UCSD-AML1 (cell line): ENCODE measurements at regions not wholly inside any gene's neighbourhood (a gene's known extent, or its start where the extent isn't known, plus 50 kb on each side); places are given as distances from the start of the nearest gene placed in this dataset.
"Not testable (repeated sequence)": the region's sequence is repeated elsewhere in the genome, so short reads cannot be mapped to it uniquely, and the experiment has no call there.

ENCODE experiments used
- DNase-seq: peaks from one replicate; lab custom pipeline; 2025; ENCODE audit not compliant: unreplicated experiment; lab: John Stamatoyannopoulos, UW

DNA sequence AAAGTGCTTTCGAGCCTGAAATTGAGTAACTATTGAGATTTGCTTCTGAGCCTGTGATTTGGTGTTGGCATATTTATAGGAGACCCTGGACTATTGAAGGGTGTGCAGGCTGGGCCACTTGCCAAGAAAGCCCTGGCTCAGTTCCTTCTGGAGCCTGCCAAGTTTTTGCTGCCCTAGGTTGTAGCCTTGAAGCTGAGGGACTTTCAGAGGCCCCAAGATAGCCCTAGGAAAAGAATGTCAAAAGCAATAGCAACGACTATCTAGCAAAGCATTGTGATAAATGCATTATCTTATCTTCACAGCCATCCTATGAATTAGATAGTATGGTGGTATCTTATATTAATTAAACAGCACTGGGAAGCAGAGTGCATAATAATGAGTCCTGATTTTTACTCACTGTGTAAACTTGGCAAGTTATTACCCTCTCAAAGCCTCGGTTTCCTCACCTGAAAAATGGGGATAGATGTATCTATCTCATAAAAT, 473.7 kb upstream of the PODXL start:
- DNase-seq = no peak

DNA sequence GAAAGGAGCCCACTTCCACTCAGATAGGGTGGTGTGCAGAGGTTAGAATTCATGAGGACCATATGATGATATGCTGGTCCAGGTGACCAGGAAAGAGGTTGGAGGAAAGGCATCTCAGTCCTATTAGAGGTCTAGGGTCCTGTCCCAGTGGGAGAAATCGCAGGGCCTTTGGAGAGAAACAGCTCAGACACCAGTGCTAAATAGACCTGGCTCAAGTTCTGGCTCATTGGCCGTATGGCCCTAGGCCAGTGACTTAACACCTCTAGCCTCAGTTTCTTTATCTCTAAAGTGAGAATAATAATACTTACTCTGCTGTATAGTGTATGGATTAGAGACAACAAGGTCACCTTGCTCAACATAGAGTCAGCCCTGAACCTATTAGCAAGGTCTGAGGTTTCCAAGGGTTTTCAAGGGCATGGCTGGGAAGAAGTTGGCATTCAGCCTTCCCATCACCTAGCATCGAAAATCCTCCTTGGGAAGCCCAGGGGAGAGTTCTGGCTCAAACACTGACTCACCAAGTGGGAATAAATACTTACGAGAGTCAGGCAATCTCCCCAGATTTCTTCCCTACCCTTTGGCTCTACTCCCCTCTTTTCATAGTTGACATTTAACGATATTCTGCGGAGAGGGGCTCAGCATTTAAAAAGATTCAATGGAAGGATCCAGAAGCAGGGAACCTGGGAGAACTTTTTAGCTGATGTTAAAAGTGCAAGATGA, 473.1 kb upstream of the PODXL start:
- DNase-seq = no peak

DNA sequence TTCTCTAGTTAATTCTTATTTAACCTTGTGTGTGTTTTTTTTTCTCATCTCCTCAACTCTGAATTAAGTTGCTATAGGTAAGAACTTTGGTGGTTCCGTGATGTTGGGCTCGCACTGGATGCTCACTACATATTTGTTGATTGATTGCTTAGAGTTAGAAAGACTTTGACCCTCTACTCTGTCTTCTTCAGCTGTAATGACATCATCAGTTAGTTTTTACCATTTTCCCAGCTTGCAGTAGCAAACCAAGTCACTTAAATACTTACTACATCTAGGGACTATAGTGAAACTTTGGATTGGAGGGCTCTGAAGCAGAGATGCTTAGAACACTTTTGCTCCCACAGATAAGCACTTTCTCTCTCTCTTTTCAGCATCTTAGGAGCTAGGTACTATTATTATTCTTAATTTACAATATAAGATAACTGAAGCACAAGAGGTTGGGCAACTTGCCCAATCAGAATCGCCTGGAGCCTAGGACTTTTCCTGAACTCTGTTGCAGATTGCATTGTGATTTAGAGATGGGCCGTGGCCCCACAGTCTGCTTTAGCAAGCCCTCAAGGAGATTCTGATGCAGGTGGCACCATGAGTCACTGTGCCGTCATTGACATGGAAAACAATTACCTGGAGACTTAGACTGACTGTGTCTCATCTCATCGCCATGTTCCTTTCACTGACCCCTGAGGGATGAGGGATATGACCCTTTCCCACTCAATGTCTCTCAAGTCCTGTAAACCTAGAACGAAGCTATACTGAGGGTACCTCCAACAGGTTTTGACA, 471.9 kb upstream of the PODXL start:
- no peak for DNase-seq

DNA sequence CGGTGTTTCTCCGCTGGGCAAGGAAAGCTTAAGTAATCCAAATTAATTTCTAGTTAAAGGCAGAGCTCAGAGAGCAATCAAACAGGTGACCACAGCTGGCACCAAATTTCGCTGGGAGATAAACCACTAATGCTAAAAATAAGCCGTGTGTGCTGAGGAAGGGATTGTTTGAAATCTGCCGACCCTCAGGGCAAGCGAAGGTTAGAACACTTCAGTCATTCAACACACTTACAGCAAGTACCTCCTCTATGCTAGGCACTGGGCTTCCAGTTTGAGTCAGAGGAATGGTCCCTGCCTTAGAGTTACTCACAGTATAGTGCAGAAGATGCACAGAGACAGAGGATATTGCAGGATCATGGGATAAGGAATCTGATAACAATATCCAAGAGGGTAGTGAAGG, 467.9 kb upstream of the PODXL start:
- DNase-seq = no peak

DNA sequence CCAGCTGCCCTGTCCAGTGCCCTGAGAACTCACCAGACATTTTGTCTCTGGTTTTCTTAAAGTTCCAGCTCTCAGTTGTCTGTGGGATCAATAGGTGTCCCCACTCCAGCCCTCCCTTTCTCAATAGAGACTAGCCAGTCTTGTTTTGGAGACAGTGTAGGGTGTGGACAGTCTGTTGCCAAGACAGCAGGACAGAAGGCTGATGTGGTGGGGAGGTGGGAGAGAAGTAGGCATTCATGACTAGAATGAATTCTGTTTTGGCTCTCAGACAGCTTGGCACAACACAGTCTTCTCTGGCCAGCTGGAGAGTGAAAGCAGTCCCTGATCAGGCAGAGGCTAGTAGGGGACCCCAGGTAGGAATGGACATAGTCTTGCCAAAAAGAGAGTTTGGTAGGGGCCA, 467.0 kb upstream of the PODXL start:
- DNase-seq = no peak

DNA sequence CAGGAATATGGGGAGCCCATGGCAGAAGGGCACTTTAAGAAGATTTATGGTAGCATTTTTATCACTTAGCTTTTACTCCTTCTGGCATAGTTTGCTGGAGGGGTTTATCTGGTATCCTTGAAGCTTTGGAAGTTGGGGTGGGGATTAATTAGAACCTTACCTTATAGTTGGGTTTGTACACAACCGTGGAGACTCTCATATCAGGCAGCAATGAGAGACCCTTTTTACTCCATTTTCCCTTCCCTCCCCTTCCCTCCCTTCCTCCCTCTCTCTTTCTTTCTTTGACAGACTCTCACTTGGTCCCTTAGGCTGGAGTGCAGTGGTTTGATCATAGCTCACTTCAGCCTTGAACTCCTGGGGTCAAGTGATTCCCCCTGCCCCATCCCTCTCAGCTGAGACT, 465.8 kb upstream of the PODXL start:
- no peak for DNase-seq

DNA sequence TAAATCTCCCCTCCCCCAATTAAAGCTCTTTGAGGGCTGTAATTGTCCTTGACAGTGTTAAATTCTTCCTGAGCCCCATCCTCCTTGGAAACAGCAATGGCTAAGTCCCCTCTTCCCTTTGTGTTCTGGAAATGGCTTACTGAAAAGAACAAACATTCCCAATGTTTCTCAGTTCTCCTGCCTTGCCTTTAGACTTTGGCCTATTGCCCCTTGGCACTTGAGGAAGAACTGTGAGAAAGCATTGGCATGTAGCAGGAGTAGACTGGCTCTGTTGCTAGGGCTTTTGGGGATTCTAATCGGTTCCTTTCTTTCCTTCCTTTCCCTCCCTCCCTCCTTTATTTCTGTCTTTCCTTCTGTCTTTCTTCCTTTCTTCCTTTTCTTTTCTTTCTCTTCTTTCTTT, 463.3 kb upstream of the PODXL start:
- DNase-seq = no peak

DNA sequence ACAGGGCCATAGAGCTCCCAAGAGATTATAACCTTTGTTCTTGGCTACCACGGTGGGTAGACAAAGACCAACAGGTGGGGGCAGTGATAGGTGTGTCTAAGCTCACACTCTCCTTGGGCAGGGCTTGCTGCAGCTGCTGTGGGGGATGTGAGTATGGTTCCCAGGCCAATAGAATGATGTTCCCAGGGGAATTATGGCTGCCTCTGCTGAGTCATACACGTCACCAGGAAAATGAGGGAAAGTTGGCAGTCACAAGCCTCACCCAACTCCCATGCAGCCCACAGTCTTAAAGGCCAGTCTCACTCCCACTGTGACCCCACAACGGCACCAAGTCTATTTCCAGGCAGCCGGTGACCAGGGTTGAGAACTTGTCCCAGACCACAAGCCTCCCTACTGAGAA, 453.4 kb upstream of the PODXL start:
- DNase-seq = no peak

DNA sequence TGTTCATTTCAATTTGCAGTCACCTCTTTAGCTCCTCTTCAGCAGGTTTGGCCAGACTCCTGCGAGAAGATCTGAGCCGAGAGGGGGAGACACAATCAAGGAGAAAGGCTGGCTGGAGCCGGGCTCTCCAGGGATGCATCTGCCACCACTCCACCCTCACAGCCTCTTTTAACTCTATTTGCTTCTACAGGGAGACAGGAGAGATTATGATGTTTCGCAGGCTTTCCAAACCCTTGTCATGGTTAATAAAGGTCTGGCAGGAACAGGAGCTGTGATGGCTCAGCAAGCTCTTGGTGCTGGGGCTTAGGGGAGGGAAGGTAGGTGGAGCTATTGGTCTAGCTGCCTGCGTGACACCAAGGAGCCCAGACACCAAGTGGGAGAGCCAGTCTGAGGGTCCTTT, 448.1 kb upstream of the PODXL start:
- DNase-seq = no peak

DNA sequence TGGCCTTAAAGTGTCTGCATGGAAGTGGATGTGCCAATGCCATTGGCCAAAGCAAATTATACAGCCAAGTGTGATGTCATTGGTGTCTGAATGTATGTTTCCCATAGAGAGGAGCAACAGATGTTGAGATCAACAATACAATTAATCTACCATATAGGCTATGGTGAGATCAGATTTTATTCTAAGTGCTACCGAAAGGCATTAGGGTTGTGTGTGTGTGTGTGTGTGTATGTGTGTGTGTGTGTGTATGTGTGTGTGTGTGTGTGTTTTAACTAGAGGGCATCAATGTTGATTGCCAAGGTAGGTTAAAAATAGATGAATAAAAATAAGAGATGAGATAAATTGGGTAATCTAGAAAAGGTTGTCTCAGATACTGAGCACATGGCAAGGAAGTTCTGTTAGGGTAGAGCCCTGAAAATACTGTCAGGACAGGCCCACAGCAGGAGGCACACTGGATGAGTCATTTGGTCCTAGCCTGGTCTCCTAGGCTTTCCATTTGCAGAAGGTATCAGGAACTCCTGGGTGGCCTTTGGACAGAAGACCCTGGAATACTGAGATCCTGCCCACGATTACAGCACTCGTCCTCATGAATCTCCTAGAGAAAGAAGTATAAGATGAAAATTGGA, 446.0 kb upstream of the PODXL start:
- no peak for DNase-seq

DNA sequence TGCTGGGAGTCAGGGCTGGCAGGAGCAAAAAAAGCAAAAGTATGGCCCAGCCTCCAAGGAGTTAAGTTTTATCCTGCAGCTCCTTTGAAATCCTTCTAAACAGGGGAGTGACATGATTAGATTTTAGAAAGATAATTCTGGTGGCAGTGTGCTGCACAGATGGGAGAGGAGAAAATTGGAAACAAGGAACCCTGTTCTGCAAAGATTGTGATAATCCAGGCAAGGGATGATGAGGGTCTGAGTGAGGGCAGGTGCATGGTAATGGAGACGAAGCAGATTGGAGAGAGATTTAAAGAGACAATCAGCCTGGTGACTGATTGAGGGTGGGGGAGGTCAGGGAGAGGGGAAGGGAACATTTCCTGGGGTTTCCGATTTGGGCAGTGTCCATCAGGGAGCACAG, 444.7 kb upstream of the PODXL start:
- DNase-seq = no peak

DNA sequence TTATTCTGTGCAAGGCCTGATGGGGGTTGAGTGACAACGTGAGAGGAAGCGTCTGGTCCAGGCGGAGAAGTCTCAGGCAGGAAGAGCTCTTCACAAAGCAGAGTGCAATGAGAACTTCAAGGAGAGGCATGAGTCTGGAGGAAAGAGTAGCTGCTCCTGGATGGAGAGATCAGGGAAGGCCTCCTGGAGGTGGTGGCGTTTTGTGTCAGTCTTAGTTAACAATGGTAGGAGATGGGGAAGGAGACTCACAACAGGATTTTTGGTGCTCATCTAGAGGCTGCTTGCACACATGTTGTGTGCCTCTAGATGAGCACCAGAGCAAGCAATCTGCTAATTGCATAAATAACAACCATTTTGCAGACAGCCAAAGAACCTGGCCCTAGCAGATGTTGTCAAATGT, 442.8 kb upstream of the PODXL start:
- DNase-seq = no peak

DNA sequence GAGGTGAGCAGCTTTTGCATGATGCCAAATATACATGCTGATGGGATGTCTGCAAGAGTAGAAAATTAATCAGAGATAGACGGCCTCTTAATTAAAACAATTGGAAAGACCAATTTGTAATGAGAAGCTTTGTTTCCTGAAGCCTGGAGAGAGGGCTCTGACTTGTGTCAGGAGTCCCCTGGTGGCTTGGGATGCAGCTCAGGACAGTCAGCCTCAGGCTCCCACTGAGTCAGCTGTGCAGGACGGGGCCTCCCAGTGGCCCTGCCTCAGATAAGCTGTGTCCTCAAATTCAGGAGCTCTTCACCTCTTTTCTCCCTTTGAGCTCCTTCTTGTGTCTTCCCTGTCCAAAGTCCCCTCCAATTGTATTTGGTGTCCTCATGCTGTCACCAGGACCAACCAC, 438.9 kb upstream of the PODXL start:
- no peak for DNase-seq

DNA sequence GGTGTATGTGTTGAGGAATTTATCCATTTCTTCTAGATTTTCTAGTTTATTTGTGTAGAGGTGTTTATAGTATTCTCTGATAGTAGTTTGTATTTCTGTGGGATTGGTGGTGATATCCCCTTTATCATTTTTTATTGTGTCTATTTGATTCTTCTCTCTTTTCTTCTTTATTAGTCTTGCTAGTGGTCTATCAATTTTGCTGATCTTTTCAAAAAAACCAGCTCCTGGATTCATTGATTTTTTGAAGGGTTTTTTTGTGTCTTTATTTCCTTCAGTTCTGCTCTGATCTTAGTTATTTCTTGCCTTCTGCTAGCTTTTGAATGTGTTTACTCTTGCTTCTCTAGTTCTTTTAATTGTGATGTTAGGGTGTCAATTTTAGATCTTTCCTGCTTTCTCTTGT, 424.6 kb upstream of the PODXL start:
- not testable (repeated sequence) for DNase-seq

DNA sequence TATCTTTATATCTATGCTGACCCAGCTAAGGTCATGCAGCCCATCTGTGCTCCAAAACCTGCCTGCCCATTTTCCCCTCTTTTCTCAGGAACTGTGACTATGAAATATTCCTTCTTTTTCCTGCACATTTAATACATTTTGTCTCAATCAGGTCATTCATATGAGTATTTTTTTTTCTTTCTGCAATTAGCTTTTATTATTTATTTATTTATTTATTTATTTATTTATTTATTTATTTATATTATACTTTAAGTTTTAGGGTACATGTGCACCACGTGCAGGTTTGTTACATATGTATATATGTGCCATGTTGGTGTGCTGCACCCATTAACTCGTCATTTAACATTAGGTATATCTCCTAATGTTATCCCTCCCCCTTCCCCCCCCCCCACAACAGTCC, 421.7 kb upstream of the PODXL start:
- not testable (repeated sequence) for DNase-seq

DNA sequence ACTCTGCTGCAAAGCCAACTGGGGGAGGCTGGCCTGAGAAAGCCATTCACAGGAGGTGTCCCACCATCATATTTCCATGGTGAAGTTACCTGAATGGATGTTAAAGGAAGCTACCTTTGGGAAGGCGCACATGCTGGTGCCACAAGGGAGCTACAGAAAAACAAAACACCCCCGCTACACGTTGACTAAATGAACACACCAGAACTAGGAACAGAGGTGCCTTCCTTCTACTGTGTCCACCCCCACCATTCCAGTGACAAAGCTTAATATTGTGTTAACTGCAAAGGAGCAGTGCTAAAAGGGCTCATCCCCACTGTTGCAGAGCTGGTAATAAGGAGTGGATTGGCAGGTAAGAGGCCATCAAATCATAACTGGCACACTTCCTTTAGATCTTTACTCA, 420.0 kb upstream of the PODXL start:
- no peak for DNase-seq

DNA sequence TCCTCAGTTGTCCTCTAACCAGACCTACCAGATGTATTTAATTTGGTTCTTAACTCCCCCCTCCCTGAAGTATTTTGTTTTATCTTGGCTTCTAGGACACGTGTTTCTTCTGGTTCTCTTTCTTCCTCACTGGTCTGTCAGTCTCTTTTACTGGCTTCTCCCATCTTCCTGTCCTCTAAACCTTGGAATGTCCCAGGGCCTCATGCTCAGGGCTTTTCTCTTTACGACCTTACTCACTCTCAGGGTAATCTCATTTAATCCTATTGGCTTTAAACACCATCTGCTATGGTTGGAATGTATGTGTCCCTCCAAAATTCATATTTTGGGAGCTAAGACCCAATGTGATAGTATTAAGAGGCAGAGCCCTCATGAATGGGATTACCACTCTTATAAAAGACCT, 418.2 kb upstream of the PODXL start:
- no peak for DNase-seq

DNA sequence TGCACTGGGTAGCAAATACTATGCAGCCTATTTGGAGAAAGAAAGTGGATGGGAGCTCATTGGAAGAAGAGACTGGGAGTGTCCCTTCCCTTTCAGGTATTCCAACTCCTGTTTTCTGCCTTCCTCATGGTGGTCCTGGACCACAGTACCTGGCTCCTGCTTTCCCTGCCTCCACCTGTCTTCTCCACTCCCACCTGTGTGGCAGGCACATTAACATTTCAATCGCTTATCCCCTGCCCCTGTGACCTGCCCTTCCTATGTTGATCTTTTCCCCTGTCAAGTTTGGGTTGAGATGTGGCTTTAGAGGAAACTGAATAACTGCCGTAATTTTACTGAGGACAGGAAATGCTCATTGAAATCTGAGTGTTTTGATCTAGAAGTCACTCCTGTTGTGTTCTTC, 415.8 kb upstream of the PODXL start:
- no peak for DNase-seq

DNA sequence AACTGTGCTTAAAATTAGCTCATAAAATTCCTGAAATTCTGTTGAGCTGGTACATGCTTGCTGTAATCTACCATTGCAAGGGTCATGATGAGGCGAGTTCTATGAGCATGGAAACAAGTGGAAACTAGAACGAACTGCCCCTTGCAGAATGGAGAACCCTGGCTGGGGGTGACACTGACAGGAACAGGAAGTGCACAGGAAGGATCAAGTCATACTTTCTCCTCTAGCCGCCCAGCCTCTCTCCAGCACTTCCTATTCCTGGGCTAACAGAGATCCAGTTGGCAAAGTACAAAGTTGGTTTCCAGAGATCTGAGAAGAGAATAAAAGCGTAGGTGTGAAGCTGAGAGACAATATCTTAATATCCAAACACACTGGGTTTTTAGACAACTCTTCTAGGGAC, 414.2 kb upstream of the PODXL start:
- peak; percentile 8 for DNase-seq

DNA sequence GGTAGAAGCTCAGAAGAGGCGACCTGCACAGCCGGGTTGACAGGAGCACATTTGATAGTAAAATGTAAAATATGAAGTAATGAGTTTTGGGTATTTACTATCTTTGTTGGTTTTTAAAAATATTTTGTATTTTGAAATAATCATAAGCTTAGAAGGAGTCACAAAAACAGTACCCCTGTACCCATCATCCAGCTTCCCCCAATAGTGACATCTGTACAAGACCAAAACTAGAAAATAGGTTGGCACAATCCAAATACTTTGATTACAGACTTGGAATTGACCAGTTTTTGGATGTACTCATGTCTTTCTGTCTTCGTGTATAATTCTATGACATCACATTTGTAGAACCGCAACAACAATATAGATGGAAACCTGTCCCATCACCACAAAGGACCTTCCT, 413.1 kb upstream of the PODXL start:
- DNase-seq = no peak

DNA sequence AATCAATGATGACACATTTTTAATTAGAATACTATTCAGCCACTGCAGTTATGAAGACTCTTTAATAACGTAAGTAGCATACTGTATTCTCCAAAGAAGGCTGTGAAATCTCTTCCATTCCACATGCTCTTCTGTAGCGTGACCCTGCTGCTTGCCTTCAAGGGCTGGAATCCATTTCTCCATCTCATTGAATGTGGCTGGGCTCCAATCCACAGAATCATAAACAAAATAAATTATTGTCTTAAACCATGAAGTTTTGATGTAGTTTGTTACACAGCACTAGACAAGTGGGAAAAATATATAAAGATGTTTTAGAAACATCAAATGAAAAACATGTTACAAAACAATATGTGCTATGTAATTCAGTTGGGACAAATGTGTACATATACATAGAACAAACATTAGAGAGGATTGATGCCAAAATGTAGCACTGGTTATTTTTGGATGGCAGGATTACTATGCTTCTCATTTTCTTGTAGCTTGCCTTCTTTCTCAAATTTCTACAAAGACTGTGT, 410.8 kb upstream of the PODXL start:
- DNase-seq = no peak

DNA sequence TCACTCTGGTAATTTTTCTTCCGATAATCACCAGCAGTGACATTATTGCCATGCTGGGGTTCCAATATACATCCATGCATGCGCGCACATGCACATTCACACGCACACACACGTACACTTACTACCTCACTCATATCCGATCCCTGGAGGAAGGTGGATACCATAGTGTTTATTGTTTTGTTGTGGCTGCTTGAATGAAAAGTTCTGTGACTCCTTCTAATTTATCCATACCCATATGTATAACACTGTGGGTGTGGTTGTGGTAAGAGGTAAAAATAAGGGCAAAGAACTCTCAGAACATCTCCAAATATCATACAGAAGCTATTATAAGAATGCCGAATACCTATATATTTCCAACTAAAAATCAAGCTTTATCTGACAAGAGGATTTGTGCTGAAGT, 407.8 kb upstream of the PODXL start:
- DNase-seq = no peak
